H1 (cell line): ENCODE measurements at regions not wholly inside any gene's neighbourhood (a gene's known extent, or its start where the extent isn't known, plus 50 kb on each side); places are given as distances from the start of the nearest gene placed in this dataset.

Source experiments
- CHD1 ChIP-seq: IDR thresholded peaks from 2 replicates; pipeline ENCODE4 v1.6.1; 2012; ENCODE audit warnings: low read depth, low read length, improper control_type of control experiment
- CHD7 ChIP-seq: fragments of 300-600 bp; sonication (generic); IDR thresholded peaks from 2 replicates; pipeline ENCODE4 v1.7.1; 2012; ENCODE audit warnings: low read length, moderate library complexity, mild to moderate bottlenecking, inconsistent platforms; ENCODE audit not compliant: insufficient replicate concordance
- GTF2F1 ChIP-seq: IDR thresholded peaks from 2 replicates; pipeline ENCODE4 v1.6.1; 2012; ENCODE audit warnings: low read depth, low read length, improper control_type of control experiment, borderline replicate concordance
- MAX ChIP-seq: IDR thresholded peaks from 2 replicates; pipeline ENCODE4 v1.6.1; 2012; ENCODE audit warnings: inconsistent platforms
- RNF2 ChIP-seq: fragments of 200-900, 300-1000 bp; sonication (generic); IDR thresholded peaks from 2 replicates; pipeline ENCODE4 v1.7.1; 2016; ENCODE audit warnings: borderline replicate concordance, low read depth, mild to moderate bottlenecking, antibody characterized with exemption, low read length; ENCODE audit not compliant: poor library complexity, severe bottlenecking; ENCODE audit errors: missing control alignments
- RXRA ChIP-seq: IDR thresholded peaks from 2 replicates; pipeline ENCODE4 v1.6.1; 2011; ENCODE audit warnings: low read depth, mild to moderate bottlenecking, low read length, moderate library complexity; ENCODE audit not compliant: insufficient read depth
- SIX5 ChIP-seq: IDR thresholded peaks from 2 replicates; pipeline ENCODE4 v1.6.1; 2011; ENCODE audit warnings: mild to moderate bottlenecking, low read depth, low read length
- SUZ12 ChIP-seq: fragments of 200-600 bp; sonication (generic); IDR thresholded peaks from 2 replicates; pipeline ENCODE4 v1.6.1; 2012; ENCODE audit warnings: mild to moderate bottlenecking, inconsistent platforms, low read length, moderate library complexity, mixed read lengths

GRCh38 chr11:29507376-29507775 lies 509.5 kb downstream of the KCNA4 start (continued):
- TF ChIP-seq RNF2 (no peak), SIX5 (no peak), SUZ12 (no peak), CHD7 (no peak), MAX (no peak), GTF2F1 (no peak), CHD1 (no peak), RXRA (no peak)
